Activated T-helper 1 cell treated with anti-CD3 and anti-CD28 coated beads, Interleukin-12 subunit alpha, Interleukin-12 subunit beta, Interleukin-2, Interleukin-4 antibody, amounts not matched to agents 30 ng/mL and 10 ng/mL and 1 ng/mL, durations not matched to agents 14 hours and 24 hours and 36 hours (primary cell): ENCODE measurements at regions not wholly inside any gene's neighbourhood (a gene's known extent, or its start where the extent isn't known, plus 50 kb on each side); places are given as distances from the start of the nearest gene placed in this dataset.

Experiments
- DNase-seq: peaks from one replicate; pipeline ENCODE4 v3.0.0; 2021; ENCODE audit warnings: low spot score
- H3K27ac Mint-ChIP-seq: one replicate; pipeline ENCODE4 v1.8.0; 2021; ENCODE audit warnings: mild to moderate bottlenecking, mixed read lengths
- H3K27me3 Mint-ChIP-seq: one replicate; pipeline ENCODE4 v1.8.0; 2022; ENCODE audit warnings: mild to moderate bottlenecking, moderate library complexity, mixed read lengths; ENCODE audit not compliant: insufficient read depth
- H3K36me3 Mint-ChIP-seq: one replicate; pipeline ENCODE4 v1.8.0; 2021; ENCODE audit warnings: low read depth, mixed read lengths
- H3K4me1 Mint-ChIP-seq: one replicate; pipeline ENCODE4 v1.8.0; 2021; ENCODE audit warnings: low read depth, mixed read lengths
- H3K4me3 Mint-ChIP-seq: one replicate; pipeline ENCODE4 v1.8.0; 2021; ENCODE audit warnings: mild to moderate bottlenecking, moderate library complexity, mixed read lengths
- H3K9me3 Mint-ChIP-seq: one replicate; pipeline ENCODE4 v1.8.0; 2021; ENCODE audit warnings: mixed read lengths
- intact Hi-C: fragments of 100-400 bp; cut with micrococcal nuclease; formaldehyde crosslinking; loops from one replicate; pipeline ENCODE4 v1.15.1; 2024

- intact Hi-C loops: no loop called here
- H3K36me3 Mint-ChIP-seq: no peaks in the 10 kb centered on the region
- H3K4me3 Mint-ChIP-seq: no peak overlapping the region
Measured at GRCh38 chr13:86554066-86554465, 754.8 kb upstream of the SLITRK6 start.

GRCh38 chr13:86559901-86560300 lies 760.7 kb upstream of the SLITRK6 start:
- H3K27ac Mint-ChIP-seq: no peak overlapping the region
- no peaks in the 10 kb centered on the region for H3K36me3 Mint-ChIP-seq
- no peak for DNase-seq
- H3K9me3 Mint-ChIP-seq: peaks cover 6% of the 10 kb centered on the region
- H3K4me3 Mint-ChIP-seq: no peak overlapping the region
- intact Hi-C loops: no loop called here
- H3K27me3 Mint-ChIP-seq: no peaks in the 10 kb centered on the region
- H3K4me1 Mint-ChIP-seq: no peaks in the 10 kb centered on the region

More at GRCh38 chr13:86554066-86554465, 754.8 kb upstream of the SLITRK6 start:
- Mint-ChIP-seq H3K27ac (no peak overlapping the region), H3K4me1 (no peaks in the 10 kb centered on the region), H3K9me3 (peaks cover 10% of the 10 kb centered on the region), H3K27me3 (no peaks in the 10 kb centered on the region)
- DNase-seq: no peak

DNA sequence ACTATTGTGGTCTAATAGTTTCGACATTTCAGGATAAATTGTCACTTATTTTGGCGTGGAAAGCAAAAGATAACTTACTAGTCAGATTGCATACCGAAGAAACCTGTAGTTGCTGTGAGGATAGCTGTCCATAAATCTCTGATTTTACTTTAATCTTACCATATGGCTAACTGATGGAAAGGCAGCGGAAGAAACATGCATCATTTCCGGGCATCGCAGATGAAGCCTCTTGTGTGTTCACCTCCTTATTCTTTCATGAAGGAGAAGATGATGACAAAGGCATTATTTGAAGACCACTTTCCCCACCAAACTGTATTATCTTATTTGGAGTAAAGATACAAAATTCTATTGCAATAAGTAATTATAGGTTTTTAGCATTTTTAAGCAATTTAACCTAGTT lies 763.6 kb upstream of the SLITRK6 start:
- DNase-seq: no peak
- intact Hi-C loops: no loop called here
- Mint-ChIP-seq H3K27me3 (no peaks in the 10 kb centered on the region), H3K4me1 (no peaks in the 10 kb centered on the region), H3K4me3 (no peak overlapping the region), H3K27ac (no peak overlapping the region), H3K9me3 (no peaks in the 10 kb centered on the region), H3K36me3 (no peaks in the 10 kb centered on the region)

DNA sequence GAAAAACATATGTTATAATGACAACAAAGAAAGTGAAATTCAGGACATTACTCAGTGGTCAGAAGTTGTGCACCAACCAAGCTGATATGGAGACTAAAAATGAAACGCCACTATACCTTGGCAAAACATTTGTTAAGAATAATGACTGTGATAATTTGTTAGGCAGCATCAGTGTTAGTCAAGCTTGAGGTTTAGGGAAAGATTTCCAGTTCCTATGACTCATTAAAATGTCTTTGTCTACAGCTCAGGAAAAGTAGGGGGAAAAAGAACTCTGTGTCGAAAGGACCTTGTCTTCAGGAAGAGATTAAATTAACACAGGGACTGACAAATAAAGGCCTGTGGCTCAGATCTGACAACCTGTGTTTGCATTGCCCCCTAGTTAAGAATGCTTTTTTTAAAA lies 764.1 kb upstream of the SLITRK6 start:
- Mint-ChIP-seq H3K27ac (no peak overlapping the region), H3K9me3 (no peaks in the 10 kb centered on the region), H3K36me3 (no peaks in the 10 kb centered on the region), H3K4me1 (no peaks in the 10 kb centered on the region), H3K4me3 (no peak overlapping the region), H3K27me3 (no peaks in the 10 kb centered on the region)
- intact Hi-C loops: no loop called here
- DNase-seq: no peak

- H3K4me3 Mint-ChIP-seq: no peak overlapping the region
- peaks cover 6% of the 10 kb centered on the region for H3K9me3 Mint-ChIP-seq
- no peak for DNase-seq
- intact Hi-C loops: no loop called here
- H3K27me3 Mint-ChIP-seq: no peaks in the 10 kb centered on the region
- H3K36me3 Mint-ChIP-seq: no peaks in the 10 kb centered on the region
- H3K27ac Mint-ChIP-seq: no peak overlapping the region
- H3K4me1 Mint-ChIP-seq: no peaks in the 10 kb centered on the region
Measured at GRCh38 chr13:86567119-86567518, 767.9 kb upstream of the SLITRK6 start.

- no peak for DNase-seq
- no peaks in the 10 kb centered on the region for H3K27me3 Mint-ChIP-seq
- no peaks in the 10 kb centered on the region for H3K36me3 Mint-ChIP-seq
- H3K27ac Mint-ChIP-seq: no peak overlapping the region
- no peaks in the 10 kb centered on the region for H3K4me1 Mint-ChIP-seq
- peaks cover 6% of the 10 kb centered on the region for H3K9me3 Mint-ChIP-seq
- no peak overlapping the region for H3K4me3 Mint-ChIP-seq
- intact Hi-C loops: no loop called here
Measured at GRCh38 chr13:86569119-86569518, 769.9 kb upstream of the SLITRK6 start.

DNA sequence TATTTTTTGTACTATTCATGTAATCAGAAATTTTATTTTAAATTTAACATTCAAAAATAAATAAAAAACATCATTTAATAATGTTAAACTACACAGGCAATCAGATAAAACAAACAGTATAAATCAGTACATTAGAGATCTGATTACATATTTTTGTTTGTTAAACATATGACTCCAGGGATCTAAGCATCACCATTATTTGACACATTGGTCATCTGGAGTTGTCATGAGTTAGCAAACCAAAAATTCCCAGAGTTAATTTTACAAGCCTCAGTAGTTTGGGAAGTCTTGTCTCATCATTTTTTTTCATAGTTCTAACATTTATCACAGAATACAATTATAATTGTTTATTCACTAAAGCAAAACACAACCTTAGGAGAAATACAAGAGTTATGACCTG lies 770.8 kb upstream of the SLITRK6 start:
- Mint-ChIP-seq H3K27me3 (no peaks in the 10 kb centered on the region), H3K36me3 (no peaks in the 10 kb centered on the region), H3K27ac (no peak overlapping the region), H3K9me3 (peaks cover 6% of the 10 kb centered on the region), H3K4me1 (no peaks in the 10 kb centered on the region), H3K4me3 (no peak overlapping the region)
- no peak for DNase-seq
- intact Hi-C loops: no loop called here

GRCh38 chr13:86572115-86572514 lies 772.9 kb upstream of the SLITRK6 start:
- H3K9me3 Mint-ChIP-seq: peaks cover 6% of the 10 kb centered on the region
- DNase-seq: no peak
- intact Hi-C loops: no loop called here
- no peak overlapping the region for H3K4me3 Mint-ChIP-seq
- no peak overlapping the region for H3K27ac Mint-ChIP-seq
- H3K27me3 Mint-ChIP-seq: no peaks in the 10 kb centered on the region
- H3K36me3 Mint-ChIP-seq: no peaks in the 10 kb centered on the region
- H3K4me1 Mint-ChIP-seq: no peaks in the 10 kb centered on the region

- H3K9me3 Mint-ChIP-seq: peaks cover 4% of the 10 kb centered on the region
- no peaks in the 10 kb centered on the region for H3K27me3 Mint-ChIP-seq
Measured at GRCh38 chr13:86579662-86580061, 780.4 kb upstream of the SLITRK6 start.

GRCh38 chr13:86581706-86582105 lies 782.5 kb upstream of the SLITRK6 start:
- no peaks in the 10 kb centered on the region for H3K4me1 Mint-ChIP-seq
- no peak overlapping the region for H3K27ac Mint-ChIP-seq
- no peaks in the 10 kb centered on the region for H3K27me3 Mint-ChIP-seq
- H3K4me3 Mint-ChIP-seq: no peak overlapping the region
- H3K9me3 Mint-ChIP-seq: peaks cover 15% of the 10 kb centered on the region
- intact Hi-C loops: no loop called here
- no peak for DNase-seq
- no peaks in the 10 kb centered on the region for H3K36me3 Mint-ChIP-seq

More at GRCh38 chr13:86579662-86580061, 780.4 kb upstream of the SLITRK6 start:
- Mint-ChIP-seq H3K27ac (no peak overlapping the region), H3K36me3 (no peaks in the 10 kb centered on the region), H3K4me1 (no peaks in the 10 kb centered on the region), H3K4me3 (no peak overlapping the region)
- intact Hi-C loops: no loop called here
- no peak for DNase-seq

GRCh38 chr13:86584301-86584700 lies 785.1 kb upstream of the SLITRK6 start:
- peaks cover 23% of the 10 kb centered on the region for H3K9me3 Mint-ChIP-seq
- no peak overlapping the region for H3K4me3 Mint-ChIP-seq
- H3K36me3 Mint-ChIP-seq: no peaks in the 10 kb centered on the region
- DNase-seq: no peak
- H3K27me3 Mint-ChIP-seq: no peaks in the 10 kb centered on the region
- no peak overlapping the region for H3K27ac Mint-ChIP-seq
- no peaks in the 10 kb centered on the region for H3K4me1 Mint-ChIP-seq
- intact Hi-C loops: no loop called here

- H3K9me3 Mint-ChIP-seq: peaks cover 23% of the 10 kb centered on the region
- intact Hi-C loops: no loop called here
- H3K27ac Mint-ChIP-seq: no peak overlapping the region
- DNase-seq: no peak
- no peaks in the 10 kb centered on the region for H3K27me3 Mint-ChIP-seq
- H3K4me1 Mint-ChIP-seq: no peaks in the 10 kb centered on the region
- no peak overlapping the region for H3K4me3 Mint-ChIP-seq
- H3K36me3 Mint-ChIP-seq: no peaks in the 10 kb centered on the region
Measured at GRCh38 chr13:86585835-86586234, 786.6 kb upstream of the SLITRK6 start.

GRCh38 chr13:86591862-86592261 lies 792.6 kb upstream of the SLITRK6 start:
- Mint-ChIP-seq H3K27me3 (no peaks in the 10 kb centered on the region), H3K9me3 (peaks cover 15% of the 10 kb centered on the region), H3K4me3 (no peak overlapping the region)

DNA sequence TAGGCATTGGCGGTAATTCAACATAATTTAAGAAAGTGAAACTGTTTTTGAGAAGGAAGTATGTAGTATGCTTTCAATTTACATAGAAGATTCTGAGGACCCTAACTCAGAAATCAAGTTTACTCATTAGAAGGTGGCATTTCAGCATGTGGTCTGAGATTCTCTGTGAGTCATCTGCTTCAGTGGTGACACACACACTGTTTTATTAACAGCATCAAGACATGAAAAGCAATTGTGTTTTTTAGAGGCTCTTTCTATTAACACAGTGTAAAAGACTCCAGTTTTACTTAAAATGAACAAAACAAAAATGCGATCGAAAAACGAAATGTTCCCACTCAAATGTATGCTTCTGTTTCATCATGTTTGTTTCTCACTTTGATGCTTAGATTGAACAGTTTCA lies 802.1 kb upstream of the SLITRK6 start:
- peaks cover 3% of the 10 kb centered on the region for H3K9me3 Mint-ChIP-seq
- H3K27ac Mint-ChIP-seq: no peak overlapping the region
- intact Hi-C loops: no loop called here
- H3K36me3 Mint-ChIP-seq: no peaks in the 10 kb centered on the region
- H3K4me3 Mint-ChIP-seq: no peak overlapping the region
- H3K4me1 Mint-ChIP-seq: no peaks in the 10 kb centered on the region
- no peaks in the 10 kb centered on the region for H3K27me3 Mint-ChIP-seq
- DNase-seq: no peak

More at GRCh38 chr13:86591862-86592261, 792.6 kb upstream of the SLITRK6 start:
- Mint-ChIP-seq H3K27ac (no peak overlapping the region), H3K36me3 (peaks cover 2% of the 10 kb centered on the region), H3K4me1 (no peaks in the 10 kb centered on the region)
- intact Hi-C loops: no loop called here
- DNase-seq: no peak
